HEK293 (cell line): ENCODE measurements at regions not wholly inside any gene's neighbourhood (a gene's known extent, or its start where the extent isn't known, plus 50 kb on each side); places are given as distances from the start of the nearest gene placed in this dataset.

Experiments
- CTCF ChIA-PET: fragments of 350-600 bp; formaldehyde crosslinking; extraction: SDS; loops from one replicate; lab custom pipeline; 2021; ENCODE audit warnings: antibody characterized with exemption; lab: Yijun Ruan, JAX
- POLR2A ChIA-PET: fragments of 300-600 bp; formaldehyde crosslinking; extraction: SDS; loops from one replicate; lab custom pipeline; 2020; ENCODE audit warnings: antibody characterized with exemption, inconsistent platforms; lab: Yijun Ruan, JAX
- H3K27ac ChIP-seq: fragments of 200-500 bp; sonication (Bioruptor generic); 2 replicates; pipeline ENCODE4 v1.5.1; 2014; ENCODE audit warnings: low read depth, low read length, control low read depth, inconsistent platforms; ENCODE audit errors: extremely low read depth
- H3K36me3 ChIP-seq, 2 experiments: fragments of 200-500 bp in 1 of 2; sonication (Bioruptor generic) in 1 of 2; 1 replicate in 1 of 2; 2 replicates in 1 of 2; pipeline ENCODE4 v1.5.1; 2014 to 2017; ENCODE audit warnings: inconsistent platforms in 2 of 2, low read length in 2 of 2; ENCODE audit not compliant: control insufficient read depth in 2 of 2, insufficient read depth in 1 of 2
- H3K4me1 ChIP-seq: fragments of 200-500 bp; sonication (Bioruptor generic); 2 replicates; pipeline ENCODE4 v1.5.1; 2014; ENCODE audit warnings: mild to moderate bottlenecking, low read length, inconsistent platforms; ENCODE audit not compliant: control insufficient read depth, insufficient read depth
- H3K4me3 ChIP-seq: 2 replicates; pipeline ENCODE4 v1.5.1; 2011; ENCODE audit warnings: low read depth, mild to moderate bottlenecking, control low read depth, low read length, moderate library complexity
- H3K9me3 ChIP-seq: fragments of 200-500 bp; sonication (Bioruptor generic); 2 replicates; pipeline ENCODE4 v1.5.1; 2014; ENCODE audit warnings: low read depth, low read length, inconsistent platforms; ENCODE audit not compliant: control insufficient read depth, insufficient read depth
- HOXA7 ChIP-seq: sonication (generic); formaldehyde crosslinking; IDR thresholded peaks from 2 replicates; pipeline ENCODE4 v1.8.1; 2022; ENCODE audit warnings: missing genetic modification reagents, borderline replicate concordance
- HOXD13 ChIP-seq: sonication (generic); formaldehyde crosslinking; IDR thresholded peaks from 2 replicates; pipeline ENCODE4 v1.8.0; 2022; ENCODE audit warnings: missing genetic modification reagents, borderline replicate concordance
- SCRT1 ChIP-seq: fragments of 450-650 bp; formaldehyde crosslinking; IDR thresholded peaks from 2 replicates; pipeline ENCODE4 v1.5.1; 2016; ENCODE audit warnings: missing biosample characterization, missing genetic modification characterization, borderline replicate concordance
- TRIM28 ChIP-seq: IDR thresholded peaks from 2 replicates; pipeline ENCODE4 v1.6.1; 2011; ENCODE audit warnings: low read length, control low read depth, borderline replicate concordance
- ZBTB1 ChIP-seq: fragments of 450-650 bp; formaldehyde crosslinking; IDR thresholded peaks from 2 replicates; pipeline ENCODE4 v1.5.1; 2016; ENCODE audit warnings: missing biosample characterization, missing genetic modification characterization
- ZNF114 ChIP-seq: fragments of 450-650 bp; formaldehyde crosslinking; IDR thresholded peaks from 2 replicates; pipeline ENCODE4 v1.5.0; 2017; ENCODE audit warnings: missing biosample characterization, missing genetic modification characterization
- ZNF140 ChIP-seq: fragments of 450-650 bp; formaldehyde crosslinking; IDR thresholded peaks from 2 replicates; pipeline ENCODE4 v1.5.1; 2016; ENCODE audit warnings: missing biosample characterization, missing genetic modification characterization
- ZNF292 ChIP-seq: fragments of 450-650 bp; formaldehyde crosslinking; IDR thresholded peaks from 2 replicates; pipeline ENCODE4 v1.5.1; 2016; ENCODE audit warnings: low read depth, missing biosample characterization, missing genetic modification characterization, borderline replicate concordance
- ZNF302 ChIP-seq: fragments of 450-650 bp; formaldehyde crosslinking; IDR thresholded peaks from 2 replicates; pipeline ENCODE4 v1.5.1; 2016; ENCODE audit warnings: missing biosample characterization, missing genetic modification characterization, low read depth
- ZNF354C ChIP-seq: fragments of 450-650 bp; formaldehyde crosslinking; IDR thresholded peaks from 2 replicates; pipeline ENCODE4 v1.5.1; 2016; ENCODE audit warnings: missing biosample characterization, missing genetic modification characterization, low read depth, borderline replicate concordance
- ZNF426 ChIP-seq: fragments of 450-650 bp; formaldehyde crosslinking; IDR thresholded peaks from 2 replicates; pipeline ENCODE4 v1.5.1; 2017; ENCODE audit warnings: missing biosample characterization, missing genetic modification characterization, mild to moderate bottlenecking, inconsistent platforms, moderate library complexity
- ZNF48 ChIP-seq: fragments of 450-650 bp; formaldehyde crosslinking; IDR thresholded peaks from 2 replicates; pipeline ENCODE4 v1.5.1; 2016; ENCODE audit warnings: missing biosample characterization, missing genetic modification characterization
- ZNF529 ChIP-seq: fragments of 450-650 bp; formaldehyde crosslinking; IDR thresholded peaks from 2 replicates; pipeline ENCODE4 v1.5.1; 2017; ENCODE audit warnings: missing genetic modification characterization, missing biosample characterization; ENCODE audit not compliant: insufficient replicate concordance
- ZNF548 ChIP-seq: fragments of 450-650 bp; formaldehyde crosslinking; IDR thresholded peaks from 2 replicates; pipeline ENCODE4 v1.5.1; 2016; ENCODE audit warnings: missing biosample characterization, missing genetic modification characterization
- TF ChIP-seq, protein P1 (sequence below): fragments of 450-650 bp; formaldehyde crosslinking; IDR thresholded peaks from 2 replicates; pipeline ENCODE4 v1.5.1; 2016; ENCODE audit warnings: missing biosample characterization, missing genetic modification characterization
- TF ChIP-seq, protein P2 (sequence below): fragments of 450-650 bp; formaldehyde crosslinking; IDR thresholded peaks from 2 replicates; pipeline ENCODE4 v1.5.1; 2016; ENCODE audit warnings: missing biosample characterization, missing genetic modification characterization
- TF ChIP-seq, protein P3 (sequence below): fragments of 450-650 bp; formaldehyde crosslinking; IDR thresholded peaks from 2 replicates; pipeline ENCODE4 v1.5.1; 2016; ENCODE audit warnings: missing biosample characterization, missing genetic modification characterization
- TF ChIP-seq, protein P4 (sequence below): fragments of 450-650 bp; formaldehyde crosslinking; IDR thresholded peaks from 2 replicates; pipeline ENCODE4 v1.5.1; 2016; ENCODE audit warnings: missing biosample characterization, missing genetic modification characterization
- TF ChIP-seq, protein P5 (sequence below): fragments of 450-650 bp; formaldehyde crosslinking; IDR thresholded peaks from 2 replicates; pipeline ENCODE4 v1.5.1; 2016; ENCODE audit warnings: missing biosample characterization, missing genetic modification characterization
- TF ChIP-seq, protein P6 (sequence below): fragments of 450-650 bp; formaldehyde crosslinking; IDR thresholded peaks from 2 replicates; pipeline ENCODE4 v1.5.1; 2016; ENCODE audit warnings: missing biosample characterization, missing genetic modification characterization, low read depth

DNA sequence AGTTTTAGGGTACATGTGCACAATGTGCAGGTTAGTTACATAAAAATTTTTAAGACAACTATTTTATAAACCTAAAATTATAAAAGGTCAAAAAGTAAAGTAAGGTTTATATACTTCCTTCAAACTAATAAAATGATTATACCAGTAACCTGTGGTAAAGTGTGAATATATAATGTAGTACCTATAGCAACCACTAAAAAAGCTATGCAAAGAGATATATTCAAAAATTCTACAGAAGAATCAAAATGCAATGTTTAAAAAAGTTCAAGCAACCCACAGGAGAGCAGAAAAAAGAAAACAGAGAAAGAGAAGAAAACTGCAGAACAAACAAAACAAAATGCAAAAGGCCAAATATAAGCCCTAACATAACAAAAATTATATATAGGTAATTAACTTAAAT lies 379.5 kb upstream of the GALNTL6 start:
- ChIA-PET POLR2A (no interaction called here), CTCF (interaction anchor here (0.7 kb wide), 1 partner anchor 56 kb away, joined by 3 read pairs; no protein-coding TSS in a partner anchor)
- no peaks in the 10 kb centered on the region for H3K36me3 ChIP-seq
- TF ChIP-seq ZNF140 (tag by site-specific recombination) = no peak
- no peak for TF ChIP-seq ZNF302 (tag by site-specific recombination)
- TF ChIP-seq, protein P1, sequence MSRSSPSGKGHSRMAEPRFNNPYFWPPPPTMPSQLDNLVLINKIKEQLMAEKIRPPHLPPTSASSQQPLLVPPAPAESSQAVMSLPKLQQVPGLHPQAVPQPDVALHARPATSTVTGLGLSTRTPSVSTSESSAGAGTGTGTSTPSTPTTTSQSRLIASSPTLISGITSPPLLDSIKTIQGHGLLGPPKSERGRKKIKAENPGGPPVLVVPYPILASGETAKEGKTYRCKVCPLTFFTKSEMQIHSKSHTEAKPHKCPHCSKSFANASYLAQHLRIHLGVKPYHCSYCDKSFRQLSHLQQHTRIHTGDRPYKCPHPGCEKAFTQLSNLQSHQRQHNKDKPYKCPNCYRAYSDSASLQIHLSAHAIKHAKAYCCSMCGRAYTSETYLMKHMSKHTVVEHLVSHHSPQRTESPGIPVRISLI (tag by site-specific recombination) = no peak
- TF ChIP-seq, protein P2, sequence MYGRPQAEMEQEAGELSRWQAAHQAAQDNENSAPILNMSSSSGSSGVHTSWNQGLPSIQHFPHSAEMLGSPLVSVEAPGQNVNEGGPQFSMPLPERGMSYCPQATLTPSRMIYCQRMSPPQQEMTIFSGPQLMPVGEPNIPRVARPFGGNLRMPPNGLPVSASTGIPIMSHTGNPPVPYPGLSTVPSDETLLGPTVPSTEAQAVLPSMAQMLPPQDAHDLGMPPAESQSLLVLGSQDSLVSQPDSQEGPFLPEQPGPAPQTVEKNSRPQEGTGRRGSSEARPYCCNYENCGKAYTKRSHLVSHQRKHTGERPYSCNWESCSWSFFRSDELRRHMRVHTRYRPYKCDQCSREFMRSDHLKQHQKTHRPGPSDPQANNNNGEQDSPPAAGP = no peak
- TF ChIP-seq ZNF426 = no peak
- no peak for TF ChIP-seq ZBTB1
- TF ChIP-seq ZNF548 (tag by site-specific recombination) = no peak
- TF ChIP-seq, protein P3, sequence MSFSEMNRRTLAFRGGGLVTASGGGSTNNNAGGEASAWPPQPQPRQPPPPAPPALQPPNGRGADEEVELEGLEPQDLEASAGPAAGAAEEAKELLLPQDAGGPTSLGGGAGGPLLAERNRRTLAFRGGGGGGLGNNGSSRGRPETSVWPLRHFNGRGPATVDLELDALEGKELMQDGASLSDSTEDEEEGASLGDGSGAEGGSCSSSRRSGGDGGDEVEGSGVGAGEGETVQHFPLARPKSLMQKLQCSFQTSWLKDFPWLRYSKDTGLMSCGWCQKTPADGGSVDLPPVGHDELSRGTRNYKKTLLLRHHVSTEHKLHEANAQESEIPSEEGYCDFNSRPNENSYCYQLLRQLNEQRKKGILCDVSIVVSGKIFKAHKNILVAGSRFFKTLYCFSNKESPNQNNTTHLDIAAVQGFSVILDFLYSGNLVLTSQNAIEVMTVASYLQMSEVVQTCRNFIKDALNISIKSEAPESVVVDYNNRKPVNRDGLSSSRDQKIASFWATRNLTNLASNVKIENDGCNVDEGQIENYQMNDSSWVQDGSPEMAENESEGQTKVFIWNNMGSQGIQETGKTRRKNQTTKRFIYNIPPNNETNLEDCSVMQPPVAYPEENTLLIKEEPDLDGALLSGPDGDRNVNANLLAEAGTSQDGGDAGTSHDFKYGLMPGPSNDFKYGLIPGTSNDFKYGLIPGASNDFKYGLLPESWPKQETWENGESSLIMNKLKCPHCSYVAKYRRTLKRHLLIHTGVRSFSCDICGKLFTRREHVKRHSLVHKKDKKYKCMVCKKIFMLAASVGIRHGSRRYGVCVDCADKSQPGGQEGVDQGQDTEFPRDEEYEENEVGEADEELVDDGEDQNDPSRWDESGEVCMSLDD (tag by site-specific recombination) = no peak
- no peak for TF ChIP-seq HOXD13
- TF ChIP-seq, protein P4, sequence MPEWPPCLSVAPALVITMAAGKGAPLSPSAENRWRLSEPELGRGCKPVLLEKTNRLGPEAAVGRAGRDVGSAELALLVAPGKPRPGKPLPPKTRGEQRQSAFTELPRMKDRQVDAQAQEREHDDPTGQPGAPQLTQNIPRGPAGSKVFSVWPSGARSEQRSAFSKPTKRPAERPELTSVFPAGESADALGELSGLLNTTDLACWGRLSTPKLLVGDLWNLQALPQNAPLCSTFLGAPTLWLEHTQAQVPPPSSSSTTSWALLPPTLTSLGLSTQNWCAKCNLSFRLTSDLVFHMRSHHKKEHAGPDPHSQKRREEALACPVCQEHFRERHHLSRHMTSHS (tag by site-specific recombination) = no peak
- TF ChIP-seq, protein P5, sequence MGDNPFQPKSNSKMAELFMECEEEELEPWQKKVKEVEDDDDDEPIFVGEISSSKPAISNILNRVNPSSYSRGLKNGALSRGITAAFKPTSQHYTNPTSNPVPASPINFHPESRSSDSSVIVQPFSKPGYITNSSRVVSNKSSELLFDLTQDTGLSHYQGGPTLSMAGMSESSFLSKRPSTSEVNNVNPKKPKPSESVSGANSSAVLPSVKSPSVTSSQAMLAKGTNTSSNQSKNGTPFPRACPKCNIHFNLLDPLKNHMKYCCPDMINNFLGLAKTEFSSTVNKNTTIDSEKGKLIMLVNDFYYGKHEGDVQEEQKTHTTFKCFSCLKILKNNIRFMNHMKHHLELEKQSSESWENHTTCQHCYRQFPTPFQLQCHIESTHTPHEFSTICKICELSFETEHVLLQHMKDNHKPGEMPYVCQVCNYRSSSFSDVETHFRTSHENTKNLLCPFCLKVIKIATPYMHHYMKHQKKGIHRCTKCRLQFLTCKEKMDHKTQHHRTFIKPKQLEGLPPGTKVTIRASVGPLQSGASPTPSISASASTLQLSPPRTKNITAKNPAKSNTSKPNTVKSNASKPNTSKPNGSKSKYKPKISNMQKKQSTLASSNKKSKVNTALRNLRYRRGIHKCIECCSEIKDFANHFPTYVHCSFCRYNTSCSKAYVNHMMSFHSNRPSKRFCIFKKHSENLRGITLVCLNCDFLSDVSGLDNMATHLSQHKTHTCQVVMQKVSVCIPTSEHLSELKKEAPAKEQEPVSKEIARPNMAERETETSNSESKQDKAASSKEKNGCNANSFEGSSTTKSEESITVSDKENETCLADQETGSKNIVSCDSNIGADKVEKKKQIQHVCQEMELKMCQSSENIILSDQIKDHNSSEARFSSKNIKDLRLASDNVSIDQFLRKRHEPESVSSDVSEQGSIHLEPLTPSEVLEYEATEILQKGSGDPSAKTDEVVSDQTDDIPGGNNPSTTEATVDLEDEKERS = no peak
- TF ChIP-seq ZNF354C = no peak
- TF ChIP-seq ZNF114 (tag by site-specific recombination) = no peak
- no peak for TF ChIP-seq HOXA7
- TF ChIP-seq ZNF48 = no peak
- no peak for TF ChIP-seq ZNF529 (tag by site-specific recombination)
- TF ChIP-seq TRIM28 = no peak
- no peak for TF ChIP-seq ZNF292
- TF ChIP-seq, protein P6, sequence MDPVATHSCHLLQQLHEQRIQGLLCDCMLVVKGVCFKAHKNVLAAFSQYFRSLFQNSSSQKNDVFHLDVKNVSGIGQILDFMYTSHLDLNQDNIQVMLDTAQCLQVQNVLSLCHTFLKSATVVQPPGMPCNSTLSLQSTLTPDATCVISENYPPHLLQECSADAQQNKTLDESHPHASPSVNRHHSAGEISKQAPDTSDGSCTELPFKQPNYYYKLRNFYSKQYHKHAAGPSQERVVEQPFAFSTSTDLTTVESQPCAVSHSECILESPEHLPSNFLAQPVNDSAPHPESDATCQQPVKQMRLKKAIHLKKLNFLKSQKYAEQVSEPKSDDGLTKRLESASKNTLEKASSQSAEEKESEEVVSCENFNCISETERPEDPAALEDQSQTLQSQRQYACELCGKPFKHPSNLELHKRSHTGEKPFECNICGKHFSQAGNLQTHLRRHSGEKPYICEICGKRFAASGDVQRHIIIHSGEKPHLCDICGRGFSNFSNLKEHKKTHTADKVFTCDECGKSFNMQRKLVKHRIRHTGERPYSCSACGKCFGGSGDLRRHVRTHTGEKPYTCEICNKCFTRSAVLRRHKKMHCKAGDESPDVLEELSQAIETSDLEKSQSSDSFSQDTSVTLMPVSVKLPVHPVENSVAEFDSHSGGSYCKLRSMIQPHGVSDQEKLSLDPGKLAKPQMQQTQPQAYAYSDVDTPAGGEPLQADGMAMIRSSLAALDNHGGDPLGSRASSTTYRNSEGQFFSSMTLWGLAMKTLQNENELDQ (tag by site-specific recombination) = no peak
- no peak for TF ChIP-seq SCRT1 (tag by site-specific recombination)
- H3K4me3 ChIP-seq = no peak overlapping the region
- H3K9me3 ChIP-seq = no peaks in the 10 kb centered on the region
- H3K4me1 ChIP-seq = no peaks in the 10 kb centered on the region
- no peak overlapping the region for H3K27ac ChIP-seq
